CD14-positive monocyte (primary cell): ENCODE measurements at regions not wholly inside any gene's neighbourhood (a gene's known extent, or its start where the extent isn't known, plus 50 kb on each side); places are given as distances from the start of the nearest gene placed in this dataset.

Experiments used
- DNase-seq, 3 donors: peaks; one replicate each; pipeline ENCODE4 v3.0.0-alpha.2; 2011 to 2022
- H2AFZ ChIP-seq: 2 replicates; pipeline ENCODE4 v1.6.0; 2012; ENCODE audit warnings: mild to moderate bottlenecking, low read depth, low read length, inconsistent platforms; ENCODE audit not compliant: insufficient read depth, poor library complexity, severe bottlenecking
- H3K27ac ChIP-seq, 2 donors: 1 replicate in 1 of 2; 2 replicates in 1 of 2; pipeline ENCODE4 v1.5.1; 2012 to 2013; ENCODE audit warnings: low read length in 2 of 2, control low read depth in 1 of 2, inconsistent platforms in 1 of 2, low read depth in 1 of 2, mild to moderate bottlenecking in 1 of 2
- H3K27me3 ChIP-seq, 2 donors: one replicate each; pipeline versions ENCODE4 v1.6.0 to v1.6.1; 2011 to 2013; ENCODE audit warnings: low read length in 2 of 2; ENCODE audit not compliant: control insufficient read depth in 2 of 2, insufficient read depth in 2 of 2
- H3K36me3 ChIP-seq, 2 donors: replicated peaks in 1 of 2; 1 replicate in 1 of 2; 2 replicates in 1 of 2; pipeline versions ENCODE4 v1.5.1 to v1.6.1; 2012 to 2013; ENCODE audit warnings: low read length in 2 of 2, control low read depth in 1 of 2, inconsistent platforms in 1 of 2, mild to moderate bottlenecking in 1 of 2; ENCODE audit not compliant: insufficient read depth in 2 of 2, control insufficient read depth in 1 of 2
- H3K4me1 ChIP-seq, 2 donors: 1 replicate in 1 of 2; 2 replicates in 1 of 2; pipeline versions ENCODE4 v1.5.1 to v1.6.1; 2012 to 2013; ENCODE audit warnings: low read length in 2 of 2, control low read depth in 1 of 2, inconsistent platforms in 1 of 2, mild to moderate bottlenecking in 1 of 2, moderate library complexity in 1 of 2; ENCODE audit not compliant: insufficient read depth in 2 of 2, control insufficient read depth in 1 of 2
- H3K4me2 ChIP-seq: replicated peaks from 2 replicates; pipeline ENCODE3; 2012; ENCODE audit warnings: low read length, moderate library complexity, mild to moderate bottlenecking; ENCODE audit not compliant: poor library complexity, severe bottlenecking; ENCODE audit errors: extremely low read depth
- H3K4me3 ChIP-seq, 3 experiments: fragments of 200-600 bp in 1 of 3; sonication (generic) in 1 of 3; replicated peaks in 1 of 3; 1 replicate in 2 of 3; 2 replicates in 1 of 3; pipeline ENCODE4 v1.5.1; 2011 to 2013; ENCODE audit warnings: low read length in 3 of 3, mild to moderate bottlenecking in 3 of 3, control low read depth in 2 of 3, low read depth in 2 of 3, inconsistent platforms in 1 of 3, moderate library complexity in 1 of 3
- H3K79me2 ChIP-seq: 2 replicates; pipeline ENCODE4 v1.6.0; 2012; ENCODE audit warnings: mild to moderate bottlenecking, control low read depth, inconsistent platforms, low read length, moderate library complexity; ENCODE audit not compliant: insufficient read depth
- H3K9ac ChIP-seq: 2 replicates; pipeline ENCODE4 v1.6.0; 2017; ENCODE audit warnings: low read length, mild to moderate bottlenecking; ENCODE audit not compliant: insufficient read depth, poor library complexity, severe bottlenecking
- H3K9me3 ChIP-seq, 2 donors: replicated peaks in 1 of 2; 1 replicate in 1 of 2; 2 replicates in 1 of 2; pipeline versions ENCODE4 v1.5.1 to v1.6.1; 2012 to 2013; ENCODE audit warnings: low read length in 2 of 2, control low read depth in 1 of 2; ENCODE audit not compliant: control insufficient read depth in 1 of 2, insufficient read depth in 1 of 2
- H4K20me1 ChIP-seq: 2 replicates; pipeline ENCODE4 v1.6.0; 2012; ENCODE audit warnings: mild to moderate bottlenecking, low read length, control low read depth, moderate library complexity; ENCODE audit not compliant: insufficient read depth
- H3K27ac Mint-ChIP-seq, 7 donors: one replicate each; pipeline ENCODE4 v1.8.0; 2020; ENCODE audit warnings: mild to moderate bottlenecking in 7 of 7, mixed read lengths in 7 of 7, moderate library complexity in 6 of 7, inconsistent platforms in 2 of 7
- H3K27me3 Mint-ChIP-seq, 3 donors: one replicate each; pipeline ENCODE4 v1.8.0; 2021 to 2022; ENCODE audit warnings: low read depth in 3 of 3, mild to moderate bottlenecking in 3 of 3, mixed read lengths in 3 of 3, moderate library complexity in 3 of 3, inconsistent platforms in 1 of 3
- H3K36me3 Mint-ChIP-seq, 2 donors: one replicate each; pipeline ENCODE4 v1.8.0; 2020; ENCODE audit warnings: mixed read lengths in 2 of 2, inconsistent platforms in 1 of 2, mild to moderate bottlenecking in 1 of 2
- H3K4me1 Mint-ChIP-seq: one replicate; pipeline ENCODE4 v1.8.0; 2020; ENCODE audit warnings: mild to moderate bottlenecking, mixed read lengths
- H3K4me3 Mint-ChIP-seq, 2 donors: one replicate each; pipeline ENCODE4 v1.8.0; 2020; ENCODE audit warnings: mild to moderate bottlenecking in 2 of 2, mixed read lengths in 2 of 2, moderate library complexity in 1 of 2
- H3K9me3 Mint-ChIP-seq, 7 donors: one replicate each; pipeline ENCODE4 v1.8.0; 2020 to 2022; ENCODE audit warnings: mixed read lengths in 7 of 7, mild to moderate bottlenecking in 6 of 7, moderate library complexity in 6 of 7, inconsistent platforms in 2 of 7
- WGBS: methylation state at CpG from one replicate; pipeline ENCODE4 v1.1.5; 2013; ENCODE audit warnings: missing lambda C conversion rate; ENCODE audit not compliant: insufficient coverage; 5-methylcytosine and 5-hydroxymethylcytosine counted together
- intact Hi-C, 2 donors: fragments of 100-400 bp; cut with micrococcal nuclease; formaldehyde crosslinking; loops; one replicate each; pipeline versions ENCODE4 v1.15.0 to v1.15.1; 2023
- TF ChIP-seq, protein P1 (sequence below): fragments of 200-600 bp; IDR thresholded peaks from one replicate; pipeline ENCODE4 v1.8.0; 2022; ENCODE audit warnings: antibody characterized with exemption, mild to moderate bottlenecking

- intact Hi-C loops, result no loop called here
Observed at GRCh38 chr14:26138764-26139445, 458.9 kb downstream of the NOVA1 start.

DNA sequence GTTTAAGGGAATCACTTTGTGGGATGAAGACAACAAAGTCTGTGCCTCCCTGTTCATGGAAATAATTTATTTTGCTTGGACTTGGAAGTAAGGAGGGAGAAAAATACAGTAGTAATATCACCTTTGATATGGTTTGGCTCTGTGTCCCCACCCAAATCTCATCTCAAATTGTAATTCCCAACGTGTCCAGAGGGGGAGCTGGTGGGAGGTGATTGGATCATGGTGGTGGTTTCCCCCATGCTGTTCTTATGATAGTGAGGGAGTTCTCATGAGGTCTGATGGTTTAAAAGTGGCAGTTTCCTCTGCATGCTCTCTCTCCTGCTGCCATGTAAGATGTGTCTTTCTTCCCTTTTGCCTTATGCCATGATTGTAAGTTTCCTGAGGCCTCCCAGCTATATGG, 460.7 kb downstream of the NOVA1 start:
- no peak overlapping the region for H3K9ac ChIP-seq
- no peaks in the 10 kb centered on the region for H3K79me2 ChIP-seq
- intact Hi-C loops, result no loop called here
- no peak overlapping the region for H2AFZ ChIP-seq
- no peak overlapping the region for H3K27ac ChIP-seq
- H3K4me1 ChIP-seq, result no peaks in the 10 kb centered on the region
- no peak overlapping the region for H3K4me3 Mint-ChIP-seq
- no peaks in the 10 kb centered on the region for H3K9me3 ChIP-seq
- peaks cover 0 to 7% (median 2%) of the 10 kb centered on the region in 7 donors for H3K9me3 Mint-ChIP-seq
- H3K4me2 ChIP-seq, result no peak overlapping the region
- no CpG with 5 or more reads among the region's 1 CpG for WGBS
- no peak overlapping the region for H3K27ac Mint-ChIP-seq
- H3K4me3 ChIP-seq, result no peak overlapping the region
- H3K27me3 Mint-ChIP-seq, result no peaks in the 10 kb centered on the region
- no peaks in the 10 kb centered on the region for H3K36me3 ChIP-seq
- no peaks in the 10 kb centered on the region for H3K27me3 ChIP-seq
- H3K4me1 Mint-ChIP-seq, result no peaks in the 10 kb centered on the region
- DNase-seq, result no peak
- H3K36me3 Mint-ChIP-seq, result no peaks in the 10 kb centered on the region
- TF ChIP-seq, protein P1, sequence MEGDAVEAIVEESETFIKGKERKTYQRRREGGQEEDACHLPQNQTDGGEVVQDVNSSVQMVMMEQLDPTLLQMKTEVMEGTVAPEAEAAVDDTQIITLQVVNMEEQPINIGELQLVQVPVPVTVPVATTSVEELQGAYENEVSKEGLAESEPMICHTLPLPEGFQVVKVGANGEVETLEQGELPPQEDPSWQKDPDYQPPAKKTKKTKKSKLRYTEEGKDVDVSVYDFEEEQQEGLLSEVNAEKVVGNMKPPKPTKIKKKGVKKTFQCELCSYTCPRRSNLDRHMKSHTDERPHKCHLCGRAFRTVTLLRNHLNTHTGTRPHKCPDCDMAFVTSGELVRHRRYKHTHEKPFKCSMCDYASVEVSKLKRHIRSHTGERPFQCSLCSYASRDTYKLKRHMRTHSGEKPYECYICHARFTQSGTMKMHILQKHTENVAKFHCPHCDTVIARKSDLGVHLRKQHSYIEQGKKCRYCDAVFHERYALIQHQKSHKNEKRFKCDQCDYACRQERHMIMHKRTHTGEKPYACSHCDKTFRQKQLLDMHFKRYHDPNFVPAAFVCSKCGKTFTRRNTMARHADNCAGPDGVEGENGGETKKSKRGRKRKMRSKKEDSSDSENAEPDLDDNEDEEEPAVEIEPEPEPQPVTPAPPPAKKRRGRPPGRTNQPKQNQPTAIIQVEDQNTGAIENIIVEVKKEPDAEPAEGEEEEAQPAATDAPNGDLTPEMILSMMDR, result no peak
- no peaks in the 10 kb centered on the region for H4K20me1 ChIP-seq

More at GRCh38 chr14:26138764-26139445, 458.9 kb downstream of the NOVA1 start:
- no peaks in the 10 kb centered on the region for H3K4me1 ChIP-seq
- Mint-ChIP-seq H3K4me3 (no peak overlapping the region), H3K9me3 (peaks cover 0 to 7% (median 2%) of the 10 kb centered on the region in 7 donors), H3K27me3 (no peaks in the 10 kb centered on the region), H3K4me1 (no peaks in the 10 kb centered on the region), H3K36me3 (no peaks in the 10 kb centered on the region), H3K27ac (no peak overlapping the region)
- H2AFZ ChIP-seq, result no peak overlapping the region
- no CpG with 5 or more reads among the region's 2 CpGs for WGBS
- no peak overlapping the region for H3K9ac ChIP-seq
- H3K9me3 ChIP-seq, result no peaks in the 10 kb centered on the region
- no peak for DNase-seq
- no peaks in the 10 kb centered on the region for H3K79me2 ChIP-seq
- no peak overlapping the region for H3K4me2 ChIP-seq
- no peaks in the 10 kb centered on the region for H3K36me3 ChIP-seq
- no peaks in the 10 kb centered on the region for H3K27me3 ChIP-seq
- H3K4me3 ChIP-seq, result no peak overlapping the region
- no peaks in the 10 kb centered on the region for H4K20me1 ChIP-seq
- no peak overlapping the region for H3K27ac ChIP-seq
- TF ChIP-seq, protein P1, result no peak
